ENCODE measurements at regions not wholly inside any gene's neighbourhood (a gene's known extent, or its start where the extent isn't known, plus 50 kb on each side); places are given as distances from the start of the nearest gene placed in this dataset.

GRCh38 chr21:24025101-24025500 is 1582.2 kb downstream of the MRPL39 start:
- no peaks in the 10 kb centered on the region for H3K36me3 ChIP-seq
- H3K27ac ChIP-seq = no peak overlapping the region
- no peaks in the 10 kb centered on the region for H3K9me3 ChIP-seq (ENCODE audit: severe bottlenecking)
- H3K27me3 ChIP-seq (ENCODE audit: insufficient read depth, low read depth, severe bottlenecking) = no peaks in the 10 kb centered on the region
- no peak for DNase-seq
- no peak overlapping the region for H3K4me3 ChIP-seq (ENCODE audit: low read depth, low read length)
- TF ChIP-seq CTCF (IDR thresholded peaks at IDR 0.05; ENCODE audit: low read depth, low read length) = no peak

- Histone ChIP-seq H3K4me3 (ENCODE audit: low read depth, low read length) (no peak overlapping the region), H3K27ac (no peak overlapping the region), H3K36me3 (no peaks in the 10 kb centered on the region), H3K9me3 (ENCODE audit: severe bottlenecking) (no peaks in the 10 kb centered on the region), H3K27me3 (ENCODE audit: insufficient read depth, low read depth, severe bottlenecking) (no peaks in the 10 kb centered on the region)
- no peak for TF ChIP-seq CTCF (IDR thresholded peaks at IDR 0.05; ENCODE audit: low read depth, low read length)
- DNase-seq = no peak
Measured at GRCh38 chr21:24023936-24024335, 1583.3 kb downstream of the MRPL39 start.

GRCh38 chr21:24023402-24023801 is 1583.9 kb downstream of the MRPL39 start:
- Histone ChIP-seq H3K27ac (no peak overlapping the region), H3K36me3 (no peaks in the 10 kb centered on the region), H3K4me3 (ENCODE audit: low read depth, low read length) (no peak overlapping the region), H3K27me3 (ENCODE audit: insufficient read depth, low read depth, severe bottlenecking) (no peaks in the 10 kb centered on the region), H3K9me3 (ENCODE audit: severe bottlenecking) (no peaks in the 10 kb centered on the region)
- no peak for DNase-seq
- no peak for TF ChIP-seq CTCF (IDR thresholded peaks at IDR 0.05; ENCODE audit: low read depth, low read length)

- DNase-seq = no peak
- no peaks in the 10 kb centered on the region for H3K9me3 ChIP-seq (ENCODE audit: severe bottlenecking)
- H3K36me3 ChIP-seq = no peaks in the 10 kb centered on the region
- no peaks in the 10 kb centered on the region for H3K27me3 ChIP-seq (ENCODE audit: insufficient read depth, low read depth, severe bottlenecking)
- TF ChIP-seq CTCF (IDR thresholded peaks at IDR 0.05; ENCODE audit: low read depth, low read length) = no peak
- no peak overlapping the region for H3K27ac ChIP-seq
- H3K4me3 ChIP-seq (ENCODE audit: low read depth, low read length) = no peak overlapping the region
Measured at GRCh38 chr21:24014381-24014780, 1592.9 kb downstream of the MRPL39 start.

GRCh38 chr21:24011087-24011486 is 1596.2 kb downstream of the MRPL39 start:
- TF ChIP-seq CTCF (IDR thresholded peaks at IDR 0.05; ENCODE audit: low read depth, low read length) = no peak
- H3K9me3 ChIP-seq (ENCODE audit: severe bottlenecking) = no peaks in the 10 kb centered on the region
- DNase-seq = no peak
- no peaks in the 10 kb centered on the region for H3K36me3 ChIP-seq
- no peak overlapping the region for H3K4me3 ChIP-seq (ENCODE audit: low read depth, low read length)
- no peaks in the 10 kb centered on the region for H3K27me3 ChIP-seq (ENCODE audit: insufficient read depth, low read depth, severe bottlenecking)
- no peak overlapping the region for H3K27ac ChIP-seq

GRCh38 chr21:24007592-24007991 is 1599.7 kb downstream of the MRPL39 start:
- no peaks in the 10 kb centered on the region for H3K9me3 ChIP-seq (ENCODE audit: severe bottlenecking)
- H3K4me3 ChIP-seq (ENCODE audit: low read depth, low read length) = no peak overlapping the region
- H3K36me3 ChIP-seq = no peaks in the 10 kb centered on the region
- no peak for DNase-seq
- no peak for TF ChIP-seq CTCF (IDR thresholded peaks at IDR 0.05; ENCODE audit: low read depth, low read length)
- H3K27me3 ChIP-seq (ENCODE audit: insufficient read depth, low read depth, severe bottlenecking) = no peaks in the 10 kb centered on the region
- no peak overlapping the region for H3K27ac ChIP-seq

Data from WERI-Rb-1 (cell line).